NCI-H128 (cell line): ENCODE measurements at regions not wholly inside any gene's neighbourhood (a gene's known extent, or its start where the extent isn't known, plus 50 kb on each side); places are given as distances from the start of the nearest gene placed in this dataset.

Source experiments
- DNase-seq: peaks from one replicate; lab custom pipeline; 2025; ENCODE audit not compliant: unreplicated experiment; lab: John Stamatoyannopoulos, UW

GRCh38 chr18:65548316-65548715 is 202.5 kb upstream of the CDH7 start:
- DNase-seq: no peak

DNA sequence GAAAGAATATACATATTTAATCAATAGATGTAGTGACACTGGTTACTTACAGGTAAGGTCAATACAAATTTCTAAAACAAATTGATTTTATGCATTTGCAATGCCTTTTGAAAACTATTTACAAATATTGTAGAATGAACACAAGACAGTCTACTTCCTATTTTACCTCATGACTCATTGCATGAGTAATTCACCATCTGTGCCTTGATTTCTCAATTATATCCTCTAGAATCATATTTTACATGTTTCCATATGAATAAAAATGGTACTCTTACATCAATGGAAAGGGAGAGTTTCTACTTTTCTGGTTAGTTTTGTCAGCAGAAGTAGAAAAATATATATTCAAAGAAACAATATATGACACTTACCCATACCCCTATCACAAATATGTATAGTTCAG is 203.8 kb upstream of the CDH7 start:
- no peak for DNase-seq

DNA sequence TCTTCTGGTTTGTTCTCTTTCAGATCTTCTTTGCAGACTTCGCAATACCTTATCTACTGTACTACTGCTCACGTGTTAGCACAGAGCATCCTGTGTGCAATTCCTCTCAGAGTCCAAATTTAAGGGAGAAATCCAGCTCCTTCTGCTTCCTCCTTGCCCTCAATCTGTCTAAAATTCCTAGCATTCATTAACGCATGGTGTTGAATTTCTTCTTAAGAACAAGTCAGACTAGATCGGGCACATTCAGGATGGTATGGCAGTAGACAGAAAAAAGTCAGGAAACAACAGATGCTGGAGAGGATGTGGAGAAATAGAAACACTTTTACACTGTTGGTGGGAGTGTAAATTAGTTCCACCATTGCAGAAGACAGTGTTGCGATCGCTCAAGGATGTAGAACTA is 206.1 kb upstream of the CDH7 start:
- DNase-seq: no peak

DNA sequence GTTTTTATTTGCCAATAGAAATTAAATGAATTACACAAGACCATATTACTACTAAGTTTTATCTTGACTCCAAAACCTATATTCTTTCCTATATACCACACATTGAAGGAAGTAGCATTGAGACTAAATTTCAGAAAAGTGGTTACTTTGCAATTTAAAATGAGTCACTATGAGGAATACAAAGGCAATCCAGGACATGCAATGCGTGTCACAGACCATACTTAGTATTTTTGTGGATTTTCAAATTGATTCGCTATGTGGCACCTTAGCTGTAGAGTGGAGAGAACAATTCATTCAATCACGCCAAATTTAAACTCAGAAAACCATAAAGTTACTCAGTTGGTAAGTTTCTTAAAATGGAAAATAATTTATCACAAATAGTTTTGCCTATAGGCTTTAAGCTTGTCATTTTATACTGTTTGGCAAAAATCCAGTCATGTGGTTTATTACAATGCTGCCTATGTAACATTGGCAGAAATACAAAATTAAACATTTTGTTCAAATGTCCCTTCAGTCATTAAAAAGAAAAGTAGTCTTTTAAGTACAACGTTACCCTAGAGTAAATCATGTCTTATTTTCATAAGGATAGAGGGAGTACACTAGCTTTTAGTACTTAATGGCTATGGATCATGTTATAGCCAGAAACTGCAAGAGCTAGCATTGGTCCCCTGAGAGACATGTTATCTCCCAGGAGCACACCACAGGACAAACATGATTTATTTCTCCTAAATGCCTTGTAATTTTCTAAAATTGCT is 222.8 kb upstream of the CDH7 start:
- no peak for DNase-seq

DNA sequence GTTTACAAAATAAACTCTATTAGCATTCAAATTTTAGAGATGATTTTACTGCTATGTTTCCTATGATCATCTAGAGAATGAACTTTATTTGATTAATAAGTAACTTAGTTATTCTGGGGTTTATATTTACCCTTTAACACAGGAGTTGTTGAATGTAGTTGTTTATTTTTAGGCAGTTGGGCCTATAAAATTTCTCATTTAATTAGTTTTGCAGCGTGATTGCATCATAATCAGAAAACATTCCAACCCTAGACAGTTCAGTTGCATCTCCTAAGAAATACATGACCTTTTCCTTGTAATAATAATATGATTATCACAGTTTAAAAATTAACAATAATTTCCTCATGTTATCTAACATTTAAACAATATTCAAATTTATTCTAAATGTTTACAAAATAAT is 224.7 kb upstream of the CDH7 start:
- no peak for DNase-seq

GRCh38 chr18:65523461-65523860 is 227.4 kb upstream of the CDH7 start:
- no peak for DNase-seq

GRCh38 chr18:65522907-65523306 is 227.9 kb upstream of the CDH7 start:
- DNase-seq: no peak

DNA sequence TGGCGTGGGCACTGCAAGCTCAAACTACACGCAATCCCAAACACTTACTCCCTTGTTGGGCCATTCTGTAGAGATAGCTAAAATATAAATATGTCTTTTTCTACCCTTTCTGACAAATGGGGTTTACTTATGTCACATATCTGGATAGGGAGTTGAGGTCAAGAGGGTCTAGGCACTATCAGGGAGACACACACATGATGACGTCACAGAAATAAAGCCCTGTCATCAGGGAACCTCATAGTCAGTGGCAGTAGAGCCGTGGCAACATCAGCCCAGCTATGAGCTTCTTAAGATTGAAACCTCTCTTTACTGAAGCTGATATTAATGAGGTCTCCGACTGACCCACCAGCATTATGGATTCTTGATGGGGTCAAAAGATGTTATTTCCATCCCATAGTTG is 234.6 kb upstream of the CDH7 start:
- DNase-seq: no peak

- no peak for DNase-seq
Observed at GRCh38 chr18:65498605-65499004, 252.2 kb upstream of the CDH7 start.

DNA sequence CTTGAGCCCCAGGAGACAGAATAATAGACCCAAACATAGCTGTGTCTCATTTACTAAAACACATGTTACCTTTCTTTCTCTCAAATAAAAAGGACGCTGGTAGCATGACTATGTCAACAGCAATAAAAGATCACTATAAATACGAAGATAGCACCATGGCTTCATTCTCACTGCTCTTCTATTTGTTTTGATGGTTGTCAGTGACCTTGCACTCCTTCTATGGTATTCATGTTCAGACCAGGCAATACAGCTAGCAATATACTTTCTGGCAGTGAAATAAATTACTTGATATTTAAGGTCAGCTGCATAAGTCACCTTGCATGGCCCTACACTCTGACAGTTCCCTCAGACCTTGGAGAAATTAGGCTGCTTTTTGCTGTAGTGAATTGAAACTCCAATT is 263.2 kb upstream of the CDH7 start:
- no peak for DNase-seq

- no peak for DNase-seq
Observed at GRCh38 chr18:65477455-65477854, 273.4 kb upstream of the CDH7 start.

GRCh38 chr18:65468881-65469280 is 281.9 kb upstream of the CDH7 start:
- no peak for DNase-seq

DNA sequence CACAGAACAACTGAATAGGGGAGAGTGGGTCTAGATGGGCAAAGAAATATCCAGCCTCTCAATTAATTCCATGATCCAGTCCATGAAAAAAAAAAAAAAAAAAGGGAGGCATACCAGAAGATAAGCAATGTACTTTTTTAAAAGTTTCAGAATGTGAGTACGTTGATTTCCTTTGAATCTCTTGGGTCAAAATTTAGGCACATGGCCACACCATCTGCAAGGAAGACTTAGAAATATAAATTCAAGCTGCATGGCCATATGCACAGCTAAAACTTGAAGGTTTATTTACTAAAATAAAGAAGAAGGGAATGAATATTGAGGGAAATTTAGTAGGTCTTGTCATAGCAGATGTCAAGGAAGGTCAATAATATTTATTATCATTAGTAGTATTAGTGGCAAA is 286.5 kb upstream of the CDH7 start:
- DNase-seq: no peak

- DNase-seq: no peak
Observed at GRCh38 chr18:65459741-65460140, 291.1 kb upstream of the CDH7 start.

- DNase-seq: no peak
Observed at GRCh38 chr18:65458871-65459270, 291.9 kb upstream of the CDH7 start.

- DNase-seq: no peak
Observed at GRCh38 chr18:65439188-65439587, 311.6 kb upstream of the CDH7 start.

DNA sequence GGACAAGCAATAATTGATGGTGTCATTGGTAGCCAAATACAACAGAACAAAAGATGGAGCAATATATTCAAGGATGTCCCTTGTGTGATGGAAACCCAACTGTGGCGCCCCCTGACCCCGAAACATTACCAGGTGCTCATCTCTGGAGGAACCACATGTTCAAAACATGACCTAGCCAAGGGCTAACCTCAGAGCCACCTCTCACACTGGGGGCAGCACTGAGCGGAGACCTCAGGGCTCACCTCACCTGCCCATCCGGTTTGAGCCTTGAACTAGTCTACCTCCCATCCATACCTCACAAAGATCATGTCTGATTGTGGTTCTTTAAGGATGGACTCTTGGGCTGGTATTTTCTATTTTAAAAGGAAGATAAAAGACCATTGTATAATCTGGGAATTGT is 314.4 kb upstream of the CDH7 start:
- DNase-seq: no peak

DNA sequence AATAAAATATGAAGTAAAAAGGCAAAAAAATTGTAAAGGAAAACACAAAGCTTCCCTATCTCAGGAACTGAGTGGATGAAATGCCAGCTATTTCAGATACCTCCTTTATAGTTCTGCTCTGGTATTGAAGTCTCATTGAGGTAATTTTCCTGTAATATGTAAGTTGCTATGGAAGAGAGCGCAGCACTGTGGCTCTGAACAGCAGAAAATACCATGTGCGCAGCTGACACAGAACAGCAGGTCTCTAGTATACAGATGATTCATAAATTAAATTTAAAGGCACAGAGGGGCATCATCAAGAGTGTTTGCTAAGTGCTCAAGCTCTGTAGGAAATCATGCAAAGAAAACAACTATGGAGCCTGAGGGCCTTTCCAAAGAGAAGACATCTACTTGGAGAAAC is 315.3 kb upstream of the CDH7 start:
- no peak for DNase-seq

DNA sequence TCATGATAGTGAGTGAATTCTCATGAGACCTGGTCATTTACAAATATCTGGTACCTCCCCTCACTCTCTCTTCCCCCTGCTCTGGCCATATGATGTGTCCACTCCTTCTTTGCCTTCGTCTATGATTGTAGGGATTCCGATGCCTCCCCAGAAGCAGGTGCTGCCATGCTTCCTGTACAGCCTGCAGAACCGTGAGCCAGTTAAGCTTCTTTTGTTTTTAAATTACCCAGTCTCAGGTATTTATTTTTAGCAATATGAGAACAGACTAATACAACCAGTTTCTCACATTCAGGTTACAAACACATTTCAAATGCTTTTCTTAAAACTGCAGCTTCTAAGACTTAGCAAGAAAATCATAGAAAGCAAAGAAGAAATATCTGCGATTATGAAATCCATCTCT is 321.2 kb upstream of the CDH7 start:
- no peak for DNase-seq

GRCh38 chr18:65425366-65425765 is 325.4 kb upstream of the CDH7 start:
- DNase-seq: no peak

DNA sequence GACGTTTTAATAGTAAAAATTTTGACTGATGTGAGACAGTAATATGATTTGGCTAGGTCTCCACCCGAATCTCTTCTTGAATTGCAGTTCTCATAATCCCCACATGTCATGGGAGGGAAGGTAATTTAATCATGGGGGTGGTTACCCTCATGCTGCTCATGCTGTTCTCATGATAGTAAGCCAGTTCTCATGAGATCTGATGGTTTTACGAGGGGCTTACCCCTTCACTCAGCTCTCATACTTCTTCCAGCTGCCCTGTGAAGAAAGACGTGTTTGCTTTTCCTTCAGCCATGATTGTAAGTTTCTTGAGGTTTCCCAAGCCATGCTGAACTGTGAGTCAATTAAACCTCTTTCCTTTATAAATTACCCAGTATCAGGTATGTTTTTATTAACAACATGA is 327.0 kb upstream of the CDH7 start:
- DNase-seq: no peak

GRCh38 chr18:65422544-65423136 is 328.2 kb upstream of the CDH7 start:
- no peak for DNase-seq

GRCh38 chr18:65415098-65415497 is 335.7 kb upstream of the CDH7 start:
- no peak for DNase-seq
